ENCODE measurements at regions not wholly inside any gene's neighbourhood (a gene's known extent, or its start where the extent isn't known, plus 50 kb on each side); places are given as distances from the start of the nearest gene placed in this dataset.
"Not testable (repeated sequence)": the region's sequence is repeated elsewhere in the genome, so short reads cannot be mapped to it uniquely, and the experiment has no call there.

DNA sequence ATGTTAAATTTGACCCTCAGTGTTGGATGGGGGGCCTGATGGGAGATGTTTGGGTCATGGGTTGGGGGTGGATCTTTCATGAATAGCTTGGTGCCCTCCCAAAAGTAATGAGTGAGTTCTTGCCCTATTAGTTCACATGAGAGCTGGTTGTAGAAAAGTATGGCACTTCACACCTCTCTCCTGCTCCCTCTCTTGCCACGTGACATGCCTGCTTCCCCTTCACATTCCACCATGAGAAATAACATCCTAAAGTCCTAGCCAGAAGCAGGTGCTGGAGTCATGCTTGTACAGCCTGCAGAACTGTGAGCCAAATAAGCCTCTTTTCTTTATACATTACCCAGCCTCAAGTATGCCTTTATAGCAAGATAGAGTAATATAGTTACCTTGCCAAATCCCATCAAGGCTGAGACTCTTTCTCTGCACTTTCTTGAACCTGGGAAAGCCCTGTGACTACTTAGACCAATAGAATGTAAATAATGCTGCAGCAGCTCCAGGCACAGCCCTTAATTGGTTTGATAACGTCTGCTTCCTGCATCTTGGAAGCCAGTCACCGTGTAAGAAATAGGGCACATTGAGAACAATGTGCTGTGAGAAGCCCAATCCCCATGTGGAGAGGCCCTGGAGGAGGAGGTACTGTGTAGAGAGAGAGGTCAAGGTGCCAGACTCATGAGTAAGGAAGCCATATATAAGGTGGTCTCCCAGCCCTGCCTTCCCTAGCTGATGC lies 88.0 kb upstream of the NAMPT start:
- Histone ChIP-seq H3K27ac (ENCODE audit: low read depth, low read length, severe bottlenecking) (no peak overlapping the region), H3K4me1 (ENCODE audit: control insufficient read depth, insufficient read depth, low read length, poor library complexity, severe bottlenecking) (no peaks in the 10 kb centered on the region), H3K9me3 (ENCODE audit: control insufficient read depth, low read length) (no peaks in the 10 kb centered on the region), H3K4me3 (ENCODE audit: extremely low read depth, insufficient read depth, low read length, poor library complexity, severe bottlenecking) (no peak overlapping the region), H3K36me3 (ENCODE audit: control insufficient read depth, insufficient read depth, low read length) (no peaks in the 10 kb centered on the region)
- WGBS, 2 experiments (ENCODE audit: insufficient coverage in 2 of 2): 77 to 84% methylated on average over 3 of the region's 3 CpGs

DNA sequence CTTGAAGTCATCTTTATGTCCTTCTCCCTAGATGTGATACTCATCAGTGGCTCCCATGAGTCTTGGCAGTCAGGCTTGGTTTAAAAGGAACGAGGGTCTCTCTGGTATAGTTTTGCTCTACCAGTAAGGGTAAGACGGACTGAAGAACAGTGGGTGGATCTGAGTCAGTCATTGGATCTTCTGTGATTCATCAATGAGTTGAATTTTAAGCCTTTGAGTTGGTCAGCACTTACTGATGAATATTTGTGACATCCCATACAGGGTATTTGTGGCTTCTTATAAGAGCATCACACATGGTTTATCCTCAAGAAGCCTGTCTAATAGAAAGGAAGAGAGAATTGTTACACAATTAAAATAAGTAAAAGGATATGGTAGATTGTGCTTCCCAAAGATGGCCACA lies 87.3 kb upstream of the NAMPT start:
- Histone ChIP-seq H3K9me3 (ENCODE audit: control insufficient read depth, low read length) (no peaks in the 10 kb centered on the region), H3K4me3 (ENCODE audit: extremely low read depth, insufficient read depth, low read length, poor library complexity, severe bottlenecking) (no peak overlapping the region), H3K36me3 (ENCODE audit: control insufficient read depth, insufficient read depth, low read length) (no peaks in the 10 kb centered on the region), H3K4me1 (ENCODE audit: control insufficient read depth, insufficient read depth, low read length, poor library complexity, severe bottlenecking) (no peaks in the 10 kb centered on the region), H3K27ac (ENCODE audit: low read depth, low read length, severe bottlenecking) (no peak overlapping the region)
- 79 to 83% methylated on average over 2 of the region's 2 CpGs for WGBS, 2 experiments (ENCODE audit: insufficient coverage in 2 of 2)

DNA sequence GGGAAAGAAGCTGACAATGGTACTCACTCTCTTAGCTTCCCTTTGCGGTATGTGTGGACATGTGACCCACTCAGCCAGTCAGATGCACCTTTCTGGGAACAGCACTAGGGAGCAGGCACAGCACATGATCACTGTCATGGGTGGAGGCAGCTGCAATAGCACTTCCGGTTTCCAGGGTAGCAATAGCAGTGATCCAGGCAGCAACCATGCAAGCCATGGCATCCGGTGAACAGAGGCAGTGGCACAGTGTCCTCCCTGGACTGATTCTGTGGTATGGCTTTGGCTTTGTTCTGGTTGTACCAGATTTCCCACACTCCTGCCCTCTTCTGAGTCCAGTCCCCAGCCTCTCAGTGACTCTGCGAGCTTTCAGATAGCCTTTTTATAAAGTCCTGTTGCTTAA lies 86.8 kb upstream of the NAMPT start:
- H3K9me3 ChIP-seq (ENCODE audit: control insufficient read depth, low read length): no peaks in the 10 kb centered on the region
- H3K36me3 ChIP-seq (ENCODE audit: control insufficient read depth, insufficient read depth, low read length): no peaks in the 10 kb centered on the region
- no peak overlapping the region for H3K27ac ChIP-seq (ENCODE audit: low read depth, low read length, severe bottlenecking)
- H3K4me3 ChIP-seq (ENCODE audit: extremely low read depth, insufficient read depth, low read length, poor library complexity, severe bottlenecking): no peak overlapping the region
- no peaks in the 10 kb centered on the region for H3K4me1 ChIP-seq (ENCODE audit: control insufficient read depth, insufficient read depth, low read length, poor library complexity, severe bottlenecking)
- WGBS, 2 experiments (ENCODE audit: insufficient coverage in 2 of 2): 92 to 97% methylated on average over 4 of the region's 4 CpGs

- H3K4me1 ChIP-seq (ENCODE audit: control insufficient read depth, insufficient read depth, low read length, poor library complexity, severe bottlenecking): no peaks in the 10 kb centered on the region
- H3K9me3 ChIP-seq (ENCODE audit: control insufficient read depth, low read length): no peaks in the 10 kb centered on the region
- H3K27ac ChIP-seq (ENCODE audit: low read depth, low read length, severe bottlenecking): no peak overlapping the region
- no peaks in the 10 kb centered on the region for H3K36me3 ChIP-seq (ENCODE audit: control insufficient read depth, insufficient read depth, low read length)
- no peak overlapping the region for H3K4me3 ChIP-seq (ENCODE audit: extremely low read depth, insufficient read depth, low read length, poor library complexity, severe bottlenecking)
- 87 to 98% methylated on average over 4 to 5 of the region's 10 CpGs for WGBS, 2 experiments (ENCODE audit: insufficient coverage in 2 of 2)
These were observed 85.8 kb upstream of the NAMPT start for GRCh38 chr7:106370542-106370941.

DNA sequence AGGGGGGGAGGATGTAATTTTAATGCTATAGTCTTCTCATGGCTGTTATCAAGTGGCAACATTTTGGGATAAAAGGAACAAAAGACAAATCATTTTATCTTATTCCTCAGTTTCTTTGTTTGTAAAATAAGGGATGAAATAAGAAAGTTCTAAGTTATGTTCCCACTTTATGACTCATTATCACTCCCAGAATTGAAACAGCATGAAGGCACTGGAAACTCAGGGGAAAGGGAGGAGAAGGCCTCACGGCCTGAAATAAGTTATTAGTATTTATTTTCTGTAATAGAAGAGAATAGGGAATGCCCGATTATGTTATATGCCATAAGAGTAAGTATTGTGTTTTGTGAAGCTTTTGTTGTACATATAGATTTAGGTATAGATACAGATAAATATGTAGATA lies 85.0 kb upstream of the NAMPT start:
- H3K9me3 ChIP-seq (ENCODE audit: control insufficient read depth, low read length): no peaks in the 10 kb centered on the region
- H3K36me3 ChIP-seq (ENCODE audit: control insufficient read depth, insufficient read depth, low read length): no peaks in the 10 kb centered on the region
- WGBS, 2 experiments (ENCODE audit: insufficient coverage in 2 of 2): 80% methylated on average over 1 of the region's 2 CpGs
- no peaks in the 10 kb centered on the region for H3K4me1 ChIP-seq (ENCODE audit: control insufficient read depth, insufficient read depth, low read length, poor library complexity, severe bottlenecking)
- H3K27ac ChIP-seq (ENCODE audit: low read depth, low read length, severe bottlenecking): no peak overlapping the region
- H3K4me3 ChIP-seq (ENCODE audit: extremely low read depth, insufficient read depth, low read length, poor library complexity, severe bottlenecking): no peak overlapping the region

- Histone ChIP-seq H3K9me3 (ENCODE audit: control insufficient read depth, low read length) (no peaks in the 10 kb centered on the region), H3K27ac (ENCODE audit: low read depth, low read length, severe bottlenecking) (no peak overlapping the region), H3K4me3 (ENCODE audit: extremely low read depth, insufficient read depth, low read length, poor library complexity, severe bottlenecking) (no peak overlapping the region), H3K4me1 (ENCODE audit: control insufficient read depth, insufficient read depth, low read length, poor library complexity, severe bottlenecking) (no peaks in the 10 kb centered on the region), H3K36me3 (ENCODE audit: control insufficient read depth, insufficient read depth, low read length) (no peaks in the 10 kb centered on the region)
- 75 to 94% methylated on average over 3 of the region's 3 CpGs for WGBS, 2 experiments (ENCODE audit: insufficient coverage in 2 of 2)
These were observed 84.6 kb upstream of the NAMPT start for GRCh38 chr7:106369352-106369751.

DNA sequence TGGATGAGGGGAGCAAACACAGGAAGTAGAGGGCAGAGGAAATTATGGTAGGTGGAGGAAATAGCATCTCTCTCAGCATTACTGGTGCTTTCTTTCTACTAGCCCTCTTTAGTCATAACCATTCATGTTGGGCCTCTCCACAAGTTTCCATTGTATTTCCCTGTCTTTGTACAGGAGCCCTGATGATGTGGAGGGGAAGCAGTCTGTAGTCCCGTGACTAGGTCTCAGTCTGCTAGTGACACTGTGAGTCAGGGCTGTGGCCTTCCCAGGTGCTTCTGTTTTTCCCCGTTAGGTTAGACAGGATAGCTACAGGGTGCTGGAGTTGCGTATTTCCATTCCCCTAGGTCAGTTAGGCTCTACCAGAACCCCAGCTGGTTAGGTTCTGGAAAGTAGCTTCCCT lies 82.9 kb upstream of the NAMPT start:
- H3K4me1 ChIP-seq (ENCODE audit: control insufficient read depth, insufficient read depth, low read length, poor library complexity, severe bottlenecking): no peaks in the 10 kb centered on the region
- no peaks in the 10 kb centered on the region for H3K36me3 ChIP-seq (ENCODE audit: control insufficient read depth, insufficient read depth, low read length)
- WGBS, 2 experiments (ENCODE audit: insufficient coverage in 2 of 2): 89% methylated on average over 3 of the region's 3 CpGs; no CpG with 5 or more reads in 1 of the 2 experiments
- no peaks in the 10 kb centered on the region for H3K9me3 ChIP-seq (ENCODE audit: control insufficient read depth, low read length)
- H3K4me3 ChIP-seq (ENCODE audit: extremely low read depth, insufficient read depth, low read length, poor library complexity, severe bottlenecking): no peak overlapping the region
- H3K27ac ChIP-seq (ENCODE audit: low read depth, low read length, severe bottlenecking): no peak overlapping the region

- WGBS, 2 experiments (ENCODE audit: insufficient coverage in 2 of 2): 82 to 83% methylated on average over 3 of the region's 3 CpGs
- no peak overlapping the region for H3K27ac ChIP-seq (ENCODE audit: low read depth, low read length, severe bottlenecking)
These were observed 82.2 kb upstream of the NAMPT start for GRCh38 chr7:106367018-106367420.

DNA sequence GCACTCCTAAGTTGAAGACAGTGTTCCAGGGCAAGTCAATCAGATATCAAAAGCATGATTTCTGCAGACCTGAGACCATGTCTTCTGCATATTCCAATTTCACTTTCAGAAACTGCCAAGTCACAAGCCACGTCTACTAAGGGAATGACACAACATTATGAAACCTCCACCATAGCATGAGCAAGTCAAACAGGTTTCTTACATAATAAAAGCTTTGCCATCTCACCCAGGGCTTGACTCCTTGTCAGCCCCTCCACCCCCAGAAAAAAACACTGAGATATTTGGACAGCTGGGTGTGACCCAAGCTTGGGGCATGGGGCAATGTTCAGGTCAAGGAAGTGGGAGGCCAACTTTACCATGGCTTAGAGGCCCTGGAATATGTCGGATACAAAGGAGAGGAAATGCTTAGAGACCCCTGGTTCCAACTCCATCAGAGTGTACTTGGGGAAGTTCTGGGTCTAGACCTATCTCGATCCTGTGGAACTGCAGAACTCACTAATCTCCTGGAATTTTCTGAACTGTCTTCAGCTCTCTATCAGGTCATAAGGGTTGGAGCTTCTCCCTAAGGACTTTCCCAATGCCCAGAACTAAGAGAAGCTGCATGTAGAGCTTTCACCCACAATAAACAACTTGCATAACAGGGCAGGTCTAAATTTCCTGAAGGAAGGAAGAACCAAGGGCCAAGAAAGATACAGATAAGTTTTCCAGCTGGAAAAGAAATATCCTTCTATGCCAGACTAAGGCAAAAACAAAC lies 80.6 kb upstream of the NAMPT start:
- WGBS, 2 experiments (ENCODE audit: insufficient coverage in 2 of 2): 81 to 96% methylated on average over 3 of the region's 3 CpGs
- Histone ChIP-seq H3K27ac (ENCODE audit: low read depth, low read length, severe bottlenecking) (no peak overlapping the region), H3K4me1 (ENCODE audit: control insufficient read depth, insufficient read depth, low read length, poor library complexity, severe bottlenecking) (no peaks in the 10 kb centered on the region), H3K36me3 (ENCODE audit: control insufficient read depth, insufficient read depth, low read length) (no peaks in the 10 kb centered on the region), H3K9me3 (ENCODE audit: control insufficient read depth, low read length) (no peaks in the 10 kb centered on the region), H3K4me3 (ENCODE audit: extremely low read depth, insufficient read depth, low read length, poor library complexity, severe bottlenecking) (no peak overlapping the region)

More at GRCh38 chr7:106367018-106367420, 82.2 kb upstream of the NAMPT start:
- no peaks in the 10 kb centered on the region for H3K4me1 ChIP-seq (ENCODE audit: control insufficient read depth, insufficient read depth, low read length, poor library complexity, severe bottlenecking)
- H3K9me3 ChIP-seq (ENCODE audit: control insufficient read depth, low read length): no peaks in the 10 kb centered on the region
- H3K4me3 ChIP-seq (ENCODE audit: extremely low read depth, insufficient read depth, low read length, poor library complexity, severe bottlenecking): no peak overlapping the region
- no peaks in the 10 kb centered on the region for H3K36me3 ChIP-seq (ENCODE audit: control insufficient read depth, insufficient read depth, low read length)

DNA sequence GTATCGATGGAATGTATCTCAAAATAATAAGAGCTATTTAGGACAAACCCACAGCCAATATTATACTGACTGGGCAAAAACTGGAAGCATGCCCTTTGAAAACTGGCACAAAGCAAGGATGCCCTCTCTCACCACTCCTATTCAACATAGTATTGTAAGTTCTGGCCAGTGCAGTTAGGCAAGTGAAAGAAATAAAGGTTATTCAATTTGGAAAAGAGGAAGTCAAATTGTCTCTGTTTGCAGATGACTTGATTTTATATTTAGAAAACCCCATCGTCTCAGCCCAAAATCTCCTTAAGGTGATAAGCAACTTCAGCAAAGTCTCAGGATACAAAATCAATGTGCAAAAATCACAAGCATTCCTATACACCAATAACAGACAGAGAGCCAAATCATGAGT lies 77.7 kb upstream of the NAMPT start:
- H3K36me3 ChIP-seq (ENCODE audit: control insufficient read depth, insufficient read depth, low read length); H3K4me1 ChIP-seq (ENCODE audit: control insufficient read depth, insufficient read depth, low read length, poor library complexity, severe bottlenecking); H3K27ac ChIP-seq (ENCODE audit: low read depth, low read length, severe bottlenecking); H3K4me3 ChIP-seq (ENCODE audit: extremely low read depth, insufficient read depth, low read length, poor library complexity, severe bottlenecking); H3K9me3 ChIP-seq (ENCODE audit: control insufficient read depth, low read length): not testable (repeated sequence)
- WGBS, 2 experiments (ENCODE audit: insufficient coverage in 2 of 2): 86% methylated on average over 1 of the region's 2 CpGs; no CpG with 5 or more reads in 1 of the 2 experiments

GRCh38 chr7:106358103-106358663 lies 73.4 kb upstream of the NAMPT start:
- WGBS, 2 experiments (ENCODE audit: insufficient coverage in 2 of 2): 62 to 100% methylated on average over 2 of the region's 2 CpGs
- H3K27ac ChIP-seq (ENCODE audit: low read depth, low read length, severe bottlenecking): no peak overlapping the region
- H3K9me3 ChIP-seq (ENCODE audit: control insufficient read depth, low read length): no peaks in the 10 kb centered on the region
- H3K36me3 ChIP-seq (ENCODE audit: control insufficient read depth, insufficient read depth, low read length): no peaks in the 10 kb centered on the region
- H3K4me3 ChIP-seq (ENCODE audit: extremely low read depth, insufficient read depth, low read length, poor library complexity, severe bottlenecking): no peak overlapping the region
- no peaks in the 10 kb centered on the region for H3K4me1 ChIP-seq (ENCODE audit: control insufficient read depth, insufficient read depth, low read length, poor library complexity, severe bottlenecking)

All from mesodermal cell (in vitro differentiated cells).